Kidney tubule cell (primary cell): ENCODE measurements at regions not wholly inside any gene's neighbourhood (a gene's known extent, or its start where the extent isn't known, plus 50 kb on each side); places are given as distances from the start of the nearest gene placed in this dataset.

Experiments used
- DNase-seq: peaks from one replicate; pipeline ENCODE4 v3.0.0-alpha.2; 2018; ENCODE audit warnings: low spot score

DNA sequence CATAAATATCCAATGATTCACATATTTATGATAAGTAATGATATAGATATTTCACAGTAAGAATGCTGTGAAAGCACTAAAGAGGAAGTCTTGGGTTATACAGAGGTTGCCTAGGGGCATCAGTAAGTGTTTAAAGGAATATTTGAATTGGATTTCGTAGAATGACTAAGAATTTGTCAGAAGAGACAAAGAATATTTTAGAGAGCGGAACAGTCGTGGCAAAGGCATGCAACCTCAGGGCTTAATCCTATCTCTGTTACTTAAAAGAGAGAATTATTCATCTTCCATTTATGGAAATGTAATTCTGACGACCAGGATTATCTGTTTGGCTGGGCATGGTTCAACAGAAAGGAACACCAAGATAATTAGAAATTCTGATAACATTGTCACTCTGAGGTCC lies 171.9 kb upstream of the NR5A2 start:
- peak; percentile 86 for DNase-seq

- no peak for DNase-seq
Measured at GRCh38 chr1:199856216-199856780, 171.2 kb upstream of the NR5A2 start.

DNA sequence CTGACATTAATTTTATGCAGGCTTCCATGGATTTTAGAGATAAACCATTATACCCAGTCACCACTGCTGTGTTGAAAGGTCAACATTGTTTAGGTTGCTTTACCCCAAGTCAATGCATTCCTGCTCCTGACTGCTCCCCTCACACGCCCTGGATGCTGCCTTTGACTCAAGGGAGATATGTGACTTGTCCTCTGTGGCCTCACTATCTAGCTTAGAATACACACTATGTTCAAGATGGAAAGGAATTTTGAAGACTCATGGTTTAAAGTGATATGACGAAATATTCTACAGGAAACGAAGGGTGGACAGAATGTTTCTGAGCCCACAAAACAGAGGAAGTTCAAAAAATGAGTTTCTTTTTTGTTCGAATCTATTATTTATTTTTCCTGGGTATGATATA lies 170.4 kb upstream of the NR5A2 start:
- DNase-seq, result no peak

- no peak for DNase-seq
Measured at GRCh38 chr1:199857516-199857915, 170.0 kb upstream of the NR5A2 start.

GRCh38 chr1:199858171-199858570 lies 169.3 kb upstream of the NR5A2 start:
- DNase-seq, result no peak

DNA sequence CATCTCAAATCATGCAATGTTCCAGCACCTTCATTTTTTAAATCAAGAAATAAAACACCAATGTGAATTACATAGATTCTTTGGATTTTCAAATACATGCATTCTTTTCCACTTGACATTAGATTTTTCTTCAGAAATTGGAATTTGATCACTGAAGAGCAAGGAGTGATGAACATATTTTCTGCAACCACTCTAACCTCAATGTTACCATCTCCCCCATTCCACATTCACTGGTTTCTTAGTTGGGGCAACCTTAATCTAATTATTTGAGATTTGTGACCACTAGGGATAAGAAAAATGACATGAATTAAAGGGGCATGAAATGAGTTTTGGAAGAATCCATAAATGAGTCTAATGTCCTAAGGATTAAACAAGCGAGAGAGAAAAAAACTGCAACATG lies 168.7 kb upstream of the NR5A2 start:
- no peak for DNase-seq

DNA sequence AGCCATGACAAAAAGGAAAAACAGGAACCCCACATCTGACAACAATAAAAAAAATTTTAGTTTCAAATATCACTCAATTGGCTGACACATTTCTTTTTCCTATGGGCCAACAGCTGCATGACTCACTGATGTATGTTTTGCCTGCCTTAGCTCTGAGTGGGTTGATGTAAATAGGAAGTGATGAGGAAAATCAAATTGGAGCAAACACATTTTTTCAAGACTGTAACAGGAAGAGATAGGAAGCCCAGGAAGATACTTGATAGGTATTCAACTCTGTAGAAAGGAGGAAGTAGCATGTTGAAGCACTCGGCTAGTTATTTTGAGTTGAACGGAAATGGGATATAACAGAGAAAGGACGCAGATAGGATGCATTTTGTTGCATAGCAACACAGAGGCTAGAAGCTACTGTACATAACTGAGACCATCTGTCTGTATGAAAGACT lies 168.0 kb upstream of the NR5A2 start:
- peak; percentile 55 for DNase-seq

DNA sequence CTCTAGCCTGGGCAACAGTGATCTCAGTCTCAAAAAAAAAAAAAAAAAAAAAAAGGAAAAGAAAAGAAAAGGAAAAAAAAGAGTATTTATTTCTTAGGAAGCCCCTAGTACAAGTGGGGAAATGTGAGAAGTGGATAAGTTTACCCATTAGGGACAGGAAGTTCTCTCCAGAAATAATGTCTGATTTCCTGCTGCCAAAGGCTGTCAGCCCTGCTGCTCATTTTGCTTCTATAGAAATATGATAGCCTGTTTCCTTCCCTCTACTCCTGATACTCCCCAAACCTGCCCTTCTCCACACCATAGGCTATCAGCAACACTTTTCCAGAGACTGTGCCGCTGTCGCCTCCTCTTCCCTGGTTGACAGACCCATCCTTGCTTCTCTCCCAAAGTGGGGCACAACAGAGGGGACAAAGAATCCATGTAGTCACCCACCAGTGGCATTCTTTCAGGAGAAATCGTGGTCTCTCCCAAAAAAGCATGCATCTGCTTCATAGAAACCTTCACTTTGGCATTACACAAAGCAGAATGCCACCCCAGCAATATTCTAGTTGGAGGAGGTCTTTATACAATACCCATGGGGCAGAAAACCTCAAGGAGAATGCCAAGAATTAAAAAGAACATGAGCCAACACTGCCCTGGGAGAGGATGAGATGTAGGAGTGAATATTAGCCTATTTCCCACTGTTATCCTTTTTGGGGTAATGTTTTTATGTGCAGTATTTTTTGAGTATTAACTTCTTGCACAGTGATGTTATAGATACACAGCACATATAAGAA lies 166.3 kb upstream of the NR5A2 start:
- DNase-seq, result no peak

DNA sequence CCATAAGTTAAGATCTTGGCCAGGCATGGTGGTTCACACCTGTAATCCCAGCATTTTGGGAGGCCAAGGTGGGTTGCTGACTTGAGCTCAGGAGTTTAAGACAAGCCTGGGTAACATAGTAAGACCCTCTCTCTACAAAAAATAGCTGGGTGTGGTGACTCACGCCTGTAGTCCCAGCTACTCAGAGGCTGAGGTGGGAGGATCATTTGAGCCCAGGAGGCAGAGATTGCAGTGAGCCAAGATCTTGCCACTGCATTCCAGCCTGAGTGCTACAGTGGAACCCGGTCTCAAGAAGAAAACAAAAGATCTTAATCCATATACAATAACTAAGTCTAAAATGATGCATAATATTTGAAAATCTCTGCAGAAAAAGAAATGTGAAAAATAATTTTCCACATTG lies 165.5 kb upstream of the NR5A2 start:
- DNase-seq, result no peak

- no peak for DNase-seq
Measured at GRCh38 chr1:199866210-199866617, 161.3 kb upstream of the NR5A2 start.

DNA sequence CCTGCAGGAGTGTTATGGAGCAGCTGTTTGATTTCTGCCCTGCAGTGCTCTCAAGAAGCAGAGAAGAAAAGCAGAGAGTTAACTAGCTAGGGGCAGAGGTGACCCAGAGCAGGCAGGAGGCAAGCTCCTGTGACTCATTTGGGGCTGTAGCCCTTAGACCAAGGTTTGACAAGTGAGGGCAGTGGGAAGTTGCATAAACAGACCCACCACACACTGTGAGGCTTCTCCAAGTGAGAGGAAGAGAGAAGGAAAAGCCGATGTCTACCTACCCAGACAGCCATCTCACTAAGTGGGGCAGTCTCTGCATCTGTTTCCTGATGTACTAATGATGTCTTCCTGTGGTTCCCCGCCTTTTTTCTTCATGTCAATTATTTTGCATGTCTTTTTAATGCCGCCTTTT lies 159.9 kb upstream of the NR5A2 start:
- no peak for DNase-seq

- DNase-seq, result no peak
Measured at GRCh38 chr1:199868777-199869176, 158.7 kb upstream of the NR5A2 start.

- DNase-seq, result no peak
Measured at GRCh38 chr1:199875337-199875736, 152.2 kb upstream of the NR5A2 start.

DNA sequence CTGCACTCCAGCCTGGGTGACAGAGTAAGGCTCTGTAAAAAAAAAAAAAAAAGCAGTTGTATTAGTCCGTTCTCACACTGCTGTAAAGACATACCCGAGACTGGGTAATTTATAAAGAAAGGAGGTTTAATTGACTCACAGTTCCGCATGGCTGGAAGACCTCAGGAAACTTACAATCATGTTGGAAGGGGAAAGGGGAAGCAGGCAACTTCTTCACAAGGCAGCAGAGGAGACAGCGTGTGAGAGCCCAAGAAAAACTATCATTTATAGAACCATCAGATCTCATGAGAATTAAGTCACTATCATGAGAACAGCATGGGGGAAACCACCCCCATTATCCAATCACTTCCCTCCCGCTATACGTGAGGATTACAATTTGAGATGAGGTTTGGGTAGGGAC lies 151.7 kb upstream of the NR5A2 start:
- no peak for DNase-seq

GRCh38 chr1:199877526-199878384 lies 149.8 kb upstream of the NR5A2 start:
- DNase-seq, result no peak

GRCh38 chr1:199878823-199879222 lies 148.7 kb upstream of the NR5A2 start:
- DNase-seq, result no peak

- DNase-seq, result no peak
Measured at GRCh38 chr1:199898654-199899053, 128.9 kb upstream of the NR5A2 start.

GRCh38 chr1:199901341-199901740 lies 126.2 kb upstream of the NR5A2 start:
- DNase-seq, result no peak

DNA sequence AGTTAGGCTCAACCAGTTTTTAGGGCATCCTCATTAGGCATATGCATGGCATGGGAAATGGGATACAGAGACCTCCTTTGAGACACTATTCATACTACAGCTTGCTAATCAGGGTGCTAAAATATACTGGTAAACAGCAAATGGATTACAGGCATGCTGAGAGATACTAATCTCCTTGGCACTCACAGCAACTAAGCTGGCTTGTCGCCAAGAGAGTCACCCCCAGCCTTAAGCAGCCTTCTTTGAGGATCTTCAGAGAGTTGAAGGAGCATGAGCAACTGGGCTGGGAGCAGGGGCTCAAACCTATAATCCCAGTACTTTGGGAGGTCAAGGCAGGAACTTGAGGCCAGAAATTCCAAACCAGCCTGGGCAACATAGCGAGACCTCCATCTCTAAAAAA lies 120.1 kb upstream of the NR5A2 start:
- no peak for DNase-seq

- no peak for DNase-seq
Measured at GRCh38 chr1:199909137-199909536, 118.4 kb upstream of the NR5A2 start.

DNA sequence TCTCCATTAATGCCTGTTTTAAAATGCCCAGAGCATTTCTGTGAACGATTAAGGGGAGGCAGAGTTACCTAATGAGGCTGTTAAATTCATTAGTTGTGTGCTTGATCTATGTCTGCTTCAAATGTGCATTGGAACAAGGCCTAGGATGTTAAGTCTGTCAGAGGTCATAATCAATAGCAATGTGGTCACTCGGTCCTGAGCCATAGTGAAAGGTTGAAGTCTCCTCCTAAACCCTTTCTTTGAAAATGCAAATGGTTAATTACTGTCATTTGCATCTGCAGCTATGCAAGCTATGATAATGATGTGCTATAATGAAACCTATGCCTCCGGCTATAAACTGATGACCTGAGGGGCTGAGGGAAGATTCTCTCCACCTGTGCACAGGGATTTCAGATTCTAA lies 114.2 kb upstream of the NR5A2 start:
- DNase-seq, result no peak

DNA sequence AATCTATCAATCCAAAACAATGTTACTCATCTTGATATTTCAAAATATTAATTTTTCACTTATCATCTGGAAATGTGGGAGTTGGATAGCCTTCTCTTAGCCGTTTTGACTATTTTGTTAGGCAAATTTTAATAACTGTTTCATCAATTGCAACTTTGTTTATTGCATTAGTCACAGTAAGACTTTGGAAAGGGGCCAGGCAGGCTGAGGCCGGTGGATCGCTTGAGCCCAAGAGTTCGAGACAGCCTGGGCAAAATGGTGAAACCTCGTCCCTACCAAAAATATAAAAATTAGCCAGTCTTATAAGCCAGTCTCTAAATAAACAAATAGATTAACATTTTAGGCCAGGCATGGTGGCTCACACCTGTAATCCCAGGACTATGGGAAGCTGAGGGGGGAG lies 113.0 kb upstream of the NR5A2 start:
- DNase-seq, result no peak

- DNase-seq, result no peak
Measured at GRCh38 chr1:199918196-199918769, 109.2 kb upstream of the NR5A2 start.
